ENCODE measurements at regions not wholly inside any gene's neighbourhood (a gene's known extent, or its start where the extent isn't known, plus 50 kb on each side); places are given as distances from the start of the nearest gene placed in this dataset.
"Not testable (repeated sequence)": the region's sequence is repeated elsewhere in the genome, so short reads cannot be mapped to it uniquely, and the experiment has no call there.

DNA sequence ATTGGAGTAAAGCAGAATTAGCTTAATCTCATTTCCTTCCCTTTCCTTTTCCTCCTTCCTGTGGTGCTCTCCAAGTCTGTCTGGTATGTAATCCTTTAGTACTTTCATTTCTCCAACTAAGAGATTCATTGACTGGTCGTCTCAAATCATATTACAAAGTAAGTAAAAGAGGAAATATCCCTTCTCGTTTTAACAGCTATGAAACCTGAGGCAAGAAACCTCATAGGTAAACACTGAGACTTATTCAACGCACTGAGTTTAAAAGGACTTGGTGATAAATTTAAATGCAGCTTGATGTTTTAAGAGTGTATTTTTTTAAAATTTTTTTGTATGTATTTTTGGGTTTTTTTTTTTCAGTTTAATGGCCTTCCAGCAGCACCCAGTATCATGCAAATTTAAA is 117.2 kb upstream of the LRRC3B start:
- no peak for DNase-seq
- Histone ChIP-seq H3K4me1 (no peaks in the 10 kb centered on the region), H3K27me3 (replicated peaks in 1 of 7) (no peaks in the 10 kb centered on the region), H3K4me3 (no peak overlapping the region), H3K36me3 (no peaks in the 10 kb centered on the region), H3K9me3 (peaks cover 0 to 16% (median 3%) of the 10 kb centered on the region in 8 donors), H3K27ac (no peak overlapping the region)
- intact Hi-C loops (cut with DNase I; ENCODE audit: low total_unique reads), result no loop called here
- 11 to 20% (median 17%) methylated on average over 3 of the region's 3 CpGs for WGBS, 5 donors
- TF ChIP-seq, protein P1, sequence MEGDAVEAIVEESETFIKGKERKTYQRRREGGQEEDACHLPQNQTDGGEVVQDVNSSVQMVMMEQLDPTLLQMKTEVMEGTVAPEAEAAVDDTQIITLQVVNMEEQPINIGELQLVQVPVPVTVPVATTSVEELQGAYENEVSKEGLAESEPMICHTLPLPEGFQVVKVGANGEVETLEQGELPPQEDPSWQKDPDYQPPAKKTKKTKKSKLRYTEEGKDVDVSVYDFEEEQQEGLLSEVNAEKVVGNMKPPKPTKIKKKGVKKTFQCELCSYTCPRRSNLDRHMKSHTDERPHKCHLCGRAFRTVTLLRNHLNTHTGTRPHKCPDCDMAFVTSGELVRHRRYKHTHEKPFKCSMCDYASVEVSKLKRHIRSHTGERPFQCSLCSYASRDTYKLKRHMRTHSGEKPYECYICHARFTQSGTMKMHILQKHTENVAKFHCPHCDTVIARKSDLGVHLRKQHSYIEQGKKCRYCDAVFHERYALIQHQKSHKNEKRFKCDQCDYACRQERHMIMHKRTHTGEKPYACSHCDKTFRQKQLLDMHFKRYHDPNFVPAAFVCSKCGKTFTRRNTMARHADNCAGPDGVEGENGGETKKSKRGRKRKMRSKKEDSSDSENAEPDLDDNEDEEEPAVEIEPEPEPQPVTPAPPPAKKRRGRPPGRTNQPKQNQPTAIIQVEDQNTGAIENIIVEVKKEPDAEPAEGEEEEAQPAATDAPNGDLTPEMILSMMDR (IDR thresholded peaks at IDR 0.05 in 8 of 11, conservative IDR thresholded peaks at IDR 0.05 in 3 of 11), result no peak
- TF ChIP-seq POLR2AphosphoS5 (IDR thresholded peaks at IDR 0.05), result no peak
- TF ChIP-seq POLR2A (IDR thresholded peaks at IDR 0.05), result no peak

DNA sequence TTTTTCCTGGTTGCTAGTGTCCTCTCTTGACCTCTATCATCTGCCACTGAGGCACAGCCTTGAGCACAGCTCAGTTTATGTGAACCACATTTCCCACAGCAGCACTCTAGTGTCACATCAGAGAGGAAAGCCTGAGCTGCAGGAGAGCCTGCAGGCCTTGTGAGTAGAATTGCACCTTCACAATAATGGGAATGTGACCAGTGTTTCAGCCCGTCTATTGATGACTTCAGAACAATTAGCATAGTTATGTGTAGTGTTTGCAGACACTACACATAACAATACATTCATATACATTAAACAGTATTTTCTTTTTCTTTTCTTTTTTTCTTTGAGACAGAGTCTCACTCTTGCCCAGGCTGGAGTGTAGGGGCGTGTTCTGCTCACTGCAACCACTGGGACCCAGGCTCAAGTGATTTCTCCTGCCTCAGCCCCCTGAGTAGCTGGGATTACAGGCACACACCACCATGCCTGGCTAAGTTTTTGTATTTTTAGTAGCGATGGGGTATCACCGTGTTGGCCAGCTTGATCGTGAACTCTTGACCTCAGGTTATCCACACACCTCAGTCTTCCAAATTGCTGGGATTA is 108.0 kb upstream of the LRRC3B start:
- H3K9me3 ChIP-seq, result peaks cover 0 to 26% (median 16%) of the 10 kb centered on the region in 8 donors
- DNase-seq; H3K27me3 ChIP-seq (replicated peaks in 1 of 7); intact Hi-C loops (cut with DNase I; ENCODE audit: low total_unique reads); H3K4me3 ChIP-seq; H3K36me3 ChIP-seq; H3K27ac ChIP-seq; H3K4me1 ChIP-seq: not testable (repeated sequence)
- 76 to 86% (median 77%) methylated on average over 5 of the region's 5 CpGs for WGBS, 5 donors

DNA sequence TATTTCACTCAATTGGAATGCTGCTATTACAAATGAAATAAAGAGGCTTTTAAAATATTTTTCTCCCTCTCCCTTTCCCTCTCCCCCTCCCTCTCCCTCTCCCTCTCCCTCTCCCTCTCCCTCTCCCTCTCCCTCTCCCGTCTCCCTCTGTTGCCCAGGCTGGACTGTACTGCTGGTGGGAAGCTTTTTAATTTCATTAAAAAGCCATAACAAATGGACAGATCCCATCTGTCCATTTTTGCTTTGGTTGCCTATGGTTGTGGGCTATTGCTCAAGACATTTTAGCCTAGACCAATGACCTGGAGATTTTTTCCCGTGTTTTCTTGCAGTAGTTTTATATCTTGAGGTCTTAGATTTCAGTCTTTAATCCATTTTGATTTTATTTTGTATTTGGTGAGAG is 107.2 kb upstream of the LRRC3B start:
- no peak for DNase-seq
- Histone ChIP-seq H3K4me3 (no peak overlapping the region), H3K9me3 (peaks cover 0 to 28% (median 19%) of the 10 kb centered on the region in 8 donors), H3K4me1 (no peaks in the 10 kb centered on the region), H3K36me3 (no peaks in the 10 kb centered on the region), H3K27ac (no peak overlapping the region), H3K27me3 (replicated peaks in 1 of 7) (no peaks in the 10 kb centered on the region)
- WGBS, 5 donors, result 16 to 52% (median 26%) methylated on average over 2 of the region's 2 CpGs
- intact Hi-C loops (cut with DNase I; ENCODE audit: low total_unique reads), result no loop called here
- TF ChIP-seq POLR2AphosphoS5 (IDR thresholded peaks at IDR 0.05) (no peak), POLR2A (IDR thresholded peaks at IDR 0.05) (no peak)
- TF ChIP-seq, protein P1 (IDR thresholded peaks at IDR 0.05 in 8 of 11, conservative IDR thresholded peaks at IDR 0.05 in 3 of 11), result no peak

DNA sequence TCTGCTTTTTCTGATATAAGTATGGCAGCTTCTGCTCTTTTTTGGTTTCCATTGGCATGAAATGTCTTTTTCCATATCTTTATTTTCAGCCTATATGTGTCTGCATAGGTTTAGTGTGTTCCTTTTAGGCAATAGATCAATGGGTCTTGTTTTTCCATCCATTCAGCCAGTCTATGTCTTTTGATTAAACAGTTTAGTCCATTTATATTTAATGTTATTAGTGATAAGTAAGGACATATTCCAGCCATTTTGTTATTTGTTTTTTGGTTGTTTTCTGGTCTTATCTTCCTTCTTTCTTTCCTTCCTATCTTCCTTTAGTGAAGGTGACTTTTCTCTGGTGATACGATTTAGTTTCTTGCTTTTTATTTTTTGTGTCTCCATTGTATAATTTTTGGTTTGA is 101.3 kb upstream of the LRRC3B start:
- TF ChIP-seq, protein P1 (IDR thresholded peaks at IDR 0.05 in 8 of 11, conservative IDR thresholded peaks at IDR 0.05 in 3 of 11), result no peak
- TF ChIP-seq POLR2A (IDR thresholded peaks at IDR 0.05), result no peak
- no peak for TF ChIP-seq POLR2AphosphoS5 (IDR thresholded peaks at IDR 0.05)
- no peaks in the 10 kb centered on the region for H3K36me3 ChIP-seq
- no peak for DNase-seq
- no peak overlapping the region for H3K27ac ChIP-seq
- peaks cover 0 to 78% (median 48%) of the 10 kb centered on the region in 8 donors for H3K9me3 ChIP-seq
- H3K4me1 ChIP-seq, result no peaks in the 10 kb centered on the region
- 84 to 94% (median 86%) methylated on average over 1 of the region's 1 CpG for WGBS, 5 donors
- H3K27me3 ChIP-seq (replicated peaks in 1 of 7), result no peaks in the 10 kb centered on the region
- no peak overlapping the region for H3K4me3 ChIP-seq
- intact Hi-C loops (cut with DNase I; ENCODE audit: low total_unique reads), result no loop called here

DNA sequence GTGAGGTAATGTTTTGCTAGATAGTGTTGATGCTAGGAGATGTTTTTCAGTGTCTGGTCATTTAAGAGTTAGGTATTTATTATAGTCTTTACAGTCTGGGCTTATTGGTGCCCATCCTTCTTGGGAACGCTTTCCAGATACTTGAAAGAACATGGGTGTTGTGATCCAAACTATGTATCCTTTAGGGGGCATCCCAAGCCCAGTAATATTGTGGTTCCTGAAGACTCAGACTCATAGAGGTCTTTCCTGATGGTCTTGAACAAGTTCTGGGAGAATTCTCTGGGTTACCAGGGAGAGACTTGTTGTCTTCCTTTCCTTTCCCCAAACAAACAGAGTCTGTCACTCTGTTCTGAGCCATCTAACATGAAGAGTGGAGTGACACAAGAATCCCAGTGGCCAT is 99.7 kb upstream of the LRRC3B start:
- TF ChIP-seq, protein P1 (IDR thresholded peaks at IDR 0.05 in 8 of 11, conservative IDR thresholded peaks at IDR 0.05 in 3 of 11), result no peak
- TF ChIP-seq POLR2AphosphoS5 (IDR thresholded peaks at IDR 0.05), result no peak
- TF ChIP-seq POLR2A (IDR thresholded peaks at IDR 0.05), result no peak
- no peaks in the 10 kb centered on the region for H3K27me3 ChIP-seq (replicated peaks in 1 of 7)
- intact Hi-C loops (cut with DNase I; ENCODE audit: low total_unique reads), result no loop called here
- H3K9me3 ChIP-seq, result peaks cover 0 to 81% (median 46%) of the 10 kb centered on the region in 8 donors
- no peak overlapping the region for H3K4me3 ChIP-seq
- 77 to 100% (median 88%) methylated on average over 1 of the region's 1 CpG for WGBS, 5 donors
- no peaks in the 10 kb centered on the region for H3K4me1 ChIP-seq
- H3K36me3 ChIP-seq, result no peaks in the 10 kb centered on the region
- no peak for DNase-seq
- no peak overlapping the region for H3K27ac ChIP-seq

Data from spleen (tissue), 11 donors.